ENCODE measurements at regions not wholly inside any gene's neighbourhood (a gene's known extent, or its start where the extent isn't known, plus 50 kb on each side); places are given as distances from the start of the nearest gene placed in this dataset.

- intact Hi-C loops (cut with micrococcal nuclease; ENCODE audit: unreplicated experiment) (no loop called here), in situ Hi-C loops (cut with HindIII; ENCODE audit: extremely low pct_ligation_motif_present, low pct_unique_long_range_greater_than_20kb) (no loop called here)
- no peaks in the 10 kb centered on the region for H3K9me3 ChIP-seq (ENCODE audit: low read length)
- H2AFZ ChIP-seq (ENCODE audit: low read length): no peak overlapping the region
- 46% methylated on average over 4 of the region's 14 CpGs for WGBS (ENCODE audit: low lambda C conversion rate)
- ChIA-PET POLR2A (no interaction called here), CTCF (ENCODE audit: low intra/inter-chr PET ratio, low total read pairs) (no interaction called here)
- no peak overlapping the region for H3K9ac ChIP-seq (ENCODE audit: insufficient read depth, low read depth, low read length)
- no peaks in the 10 kb centered on the region for H3K36me3 ChIP-seq (replicated peaks in 1 of 2; ENCODE audit: control insufficient read depth in 1 of 2, insufficient read depth in 2 of 2, low read length in 2 of 2)
- no peaks in the 10 kb centered on the region for H3K79me2 ChIP-seq (ENCODE audit: insufficient read depth, low read length)
- H3K4me1 ChIP-seq (ENCODE audit: insufficient read depth, low read length): peaks cover 30% of the 10 kb centered on the region
- no peak overlapping the region for H3K27ac ChIP-seq (ENCODE audit: extremely low read length, insufficient read depth, low read length)
- H3K4me2 ChIP-seq (ENCODE audit: low read depth, low read length): no peak overlapping the region
- H3K27me3 ChIP-seq (ENCODE audit: control insufficient read depth in 1 of 2, insufficient read depth in 2 of 2, low read length in 2 of 2): peaks cover 8 to 49% of the 10 kb centered on the region in 2 experiments; a peak in 4 of 5 replicates
- no peak for FAIRE-seq
- 0 out of 2 replicates have a peak, but pooled peaks cover 5% of the 10 kb centered on the region for H4K20me1 ChIP-seq (ENCODE audit: insufficient read depth, low read length)
- DNase-seq (ENCODE audit: low spot score): no peak
- no peak overlapping the region for H3K4me3 ChIP-seq (replicated peaks in 1 of 3; ENCODE audit: insufficient read depth in 1 of 3, low read depth in 2 of 3, low read length in 3 of 3)
- no peak for ATAC-seq
- no TSS peak for BruUV-seq (replicated peaks)
- no peak for TF ChIP-seq MXI1 (IDR thresholded peaks at IDR 0.05; ENCODE audit: borderline replicate concordance, low read depth, low read length)
- TF ChIP-seq, protein P1, sequence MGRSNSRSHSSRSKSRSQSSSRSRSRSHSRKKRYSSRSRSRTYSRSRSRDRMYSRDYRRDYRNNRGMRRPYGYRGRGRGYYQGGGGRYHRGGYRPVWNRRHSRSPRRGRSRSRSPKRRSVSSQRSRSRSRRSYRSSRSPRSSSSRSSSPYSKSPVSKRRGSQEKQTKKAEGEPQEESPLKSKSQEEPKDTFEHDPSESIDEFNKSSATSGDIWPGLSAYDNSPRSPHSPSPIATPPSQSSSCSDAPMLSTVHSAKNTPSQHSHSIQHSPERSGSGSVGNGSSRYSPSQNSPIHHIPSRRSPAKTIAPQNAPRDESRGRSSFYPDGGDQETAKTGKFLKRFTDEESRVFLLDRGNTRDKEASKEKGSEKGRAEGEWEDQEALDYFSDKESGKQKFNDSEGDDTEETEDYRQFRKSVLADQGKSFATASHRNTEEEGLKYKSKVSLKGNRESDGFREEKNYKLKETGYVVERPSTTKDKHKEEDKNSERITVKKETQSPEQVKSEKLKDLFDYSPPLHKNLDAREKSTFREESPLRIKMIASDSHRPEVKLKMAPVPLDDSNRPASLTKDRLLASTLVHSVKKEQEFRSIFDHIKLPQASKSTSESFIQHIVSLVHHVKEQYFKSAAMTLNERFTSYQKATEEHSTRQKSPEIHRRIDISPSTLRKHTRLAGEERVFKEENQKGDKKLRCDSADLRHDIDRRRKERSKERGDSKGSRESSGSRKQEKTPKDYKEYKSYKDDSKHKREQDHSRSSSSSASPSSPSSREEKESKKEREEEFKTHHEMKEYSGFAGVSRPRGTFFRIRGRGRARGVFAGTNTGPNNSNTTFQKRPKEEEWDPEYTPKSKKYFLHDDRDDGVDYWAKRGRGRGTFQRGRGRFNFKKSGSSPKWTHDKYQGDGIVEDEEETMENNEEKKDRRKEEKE (IDR thresholded peaks at IDR 0.05): no peak
- no peak for TF ChIP-seq TOPORS (CRISPR knock-in tag; IDR thresholded peaks at IDR 0.05)
- TF ChIP-seq TEF (CRISPR knock-in tag; IDR thresholded peaks at IDR 0.05): no peak
- TF ChIP-seq ZNF446 (CRISPR knock-in tag; IDR thresholded peaks at IDR 0.05): no peak
- no peak for TF ChIP-seq ZNF343 (CRISPR knock-in tag; IDR thresholded peaks at IDR 0.05)
- TF ChIP-seq ZNF501 (CRISPR knock-in tag; IDR thresholded peaks at IDR 0.05): no peak
- TF ChIP-seq, protein P2, sequence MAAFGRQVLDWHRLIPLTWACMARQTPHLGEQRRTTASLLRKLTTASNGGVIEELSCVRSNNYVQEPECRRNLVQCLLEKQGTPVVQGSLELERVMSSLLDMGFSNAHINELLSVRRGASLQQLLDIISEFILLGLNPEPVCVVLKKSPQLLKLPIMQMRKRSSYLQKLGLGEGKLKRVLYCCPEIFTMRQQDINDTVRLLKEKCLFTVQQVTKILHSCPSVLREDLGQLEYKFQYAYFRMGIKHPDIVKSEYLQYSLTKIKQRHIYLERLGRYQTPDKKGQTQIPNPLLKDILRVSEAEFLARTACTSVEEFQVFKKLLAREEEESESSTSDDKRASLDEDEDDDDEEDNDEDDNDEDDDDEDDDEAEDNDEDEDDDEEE (CRISPR knock-in tag; IDR thresholded peaks at IDR 0.05): no peak
- no peak for TF ChIP-seq STAT6 (CRISPR knock-in tag; IDR thresholded peaks at IDR 0.05; ENCODE audit: borderline replicate concordance)
- TF ChIP-seq SOX6 (IDR thresholded peaks at IDR 0.05): no peak
- no peak for TF ChIP-seq SOX6 (CRISPR knock-in tag; IDR thresholded peaks at IDR 0.05)
- no peak for TF ChIP-seq GPBP1L1 (CRISPR knock-in tag; IDR thresholded peaks at IDR 0.05)
- no peak for TF ChIP-seq MTA3 (CRISPR knock-in tag; IDR thresholded peaks at IDR 0.05)
- TF ChIP-seq TARDBP (CRISPR knock-in tag; IDR thresholded peaks at IDR 0.05): no peak
- TF ChIP-seq MLLT10 (CRISPR knock-in tag; IDR thresholded peaks at IDR 0.05): no peak
- no peak for TF ChIP-seq PAWR (CRISPR knock-in tag; IDR thresholded peaks at IDR 0.05; ENCODE audit: borderline replicate concordance)
Observed at GRCh38 chr3:127090218-127091160, 102.4 kb upstream of the PRR23E start.
